Neural progenitor cell (in vitro differentiated cells): ENCODE measurements at regions not wholly inside any gene's neighbourhood (a gene's known extent, or its start where the extent isn't known, plus 50 kb on each side); places are given as distances from the start of the nearest gene placed in this dataset.

Experiments
- CTCF ChIP-seq: fragments of 200-600 bp; sonication (generic); IDR thresholded peaks from 2 replicates; pipeline ENCODE4 v1.5.1; 2017; ENCODE audit warnings: antibody characterized with exemption, mild to moderate bottlenecking
- EZH2 ChIP-seq: fragments of 200-600 bp; sonication (generic); IDR thresholded peaks from 2 replicates; pipeline ENCODE4 v1.6.1; 2017; ENCODE audit warnings: antibody characterized with exemption, mild to moderate bottlenecking, moderate library complexity

GRCh38 chr5:154546719-154547118 is 68.7 kb upstream of the HAND1 start:
- TF ChIP-seq CTCF (no peak), EZH2 (no peak)
